Neural cell (in vitro differentiated cells): ENCODE measurements at regions not wholly inside any gene's neighbourhood (a gene's known extent, or its start where the extent isn't known, plus 50 kb on each side); places are given as distances from the start of the nearest gene placed in this dataset.

ENCODE experiments used
- H2AFZ ChIP-seq: fragments of 200-600, 300-800 bp; sonication (generic), shearing (Covaris generic); 2 replicates; pipeline ENCODE4 v1.6.0; 2014; ENCODE audit warnings: low read depth, mild to moderate bottlenecking, antibody characterized with exemption, low read length, moderate library complexity
- H3F3A ChIP-seq: fragments of 200-600 bp; shearing (Covaris generic); 2 replicates; pipeline ENCODE4 v1.6.1; 2016; ENCODE audit warnings: mild to moderate bottlenecking, moderate library complexity, mixed read lengths, antibody characterized with exemption, low read length; ENCODE audit not compliant: insufficient read depth, poor library complexity, severe bottlenecking
- H3K27ac ChIP-seq: fragments of 200-600, 300-800 bp; sonication (generic), shearing (Covaris generic); 2 replicates; pipeline ENCODE4 v1.5.1; 2014; ENCODE audit warnings: mild to moderate bottlenecking, low read length, moderate library complexity
- H3K27me3 ChIP-seq: fragments of 300-800, 200-600 bp; sonication (generic), shearing (Covaris generic); 2 replicates; pipeline ENCODE4 v1.6.0; 2014; ENCODE audit warnings: mild to moderate bottlenecking, low read depth, low read length, moderate library complexity; ENCODE audit not compliant: insufficient read depth
- H3K36me3 ChIP-seq: fragments of 300-800, 200-600 bp; sonication (generic), shearing (Covaris generic); 2 replicates; pipeline ENCODE4 v1.5.1; 2014; ENCODE audit warnings: mild to moderate bottlenecking, antibody characterized with exemption, low read length, moderate library complexity; ENCODE audit not compliant: insufficient read depth
- H3K4me2 ChIP-seq: fragments of 300-800, 200-600 bp; sonication (generic), shearing (Covaris generic); 2 replicates; pipeline ENCODE4 v1.6.0; 2014; ENCODE audit warnings: mild to moderate bottlenecking, low read length
- H3K4me3 ChIP-seq: fragments of 300-800, 200-600 bp; sonication (generic), shearing (Covaris generic); 2 replicates; pipeline ENCODE4 v1.5.1; 2014; ENCODE audit warnings: mild to moderate bottlenecking, low read length, moderate library complexity
- H3K79me2 ChIP-seq: fragments of 200-600 bp; shearing (Covaris generic); replicated peaks from 2 replicates; pipeline ENCODE4 v1.6.0; 2014; ENCODE audit warnings: mild to moderate bottlenecking, low read length, moderate library complexity; ENCODE audit not compliant: insufficient read depth
- H3K9ac ChIP-seq: fragments of 300-800, 200-600 bp; sonication (generic), shearing (Covaris generic); 2 replicates; pipeline ENCODE4 v1.6.1; 2016; ENCODE audit warnings: mild to moderate bottlenecking, low read length, mixed read lengths
- H3K9me2 ChIP-seq: fragments of 200-600 bp; shearing (Covaris generic); 2 replicates; pipeline ENCODE4 v1.6.1; 2016; ENCODE audit warnings: mild to moderate bottlenecking, low read length, mixed read lengths; ENCODE audit not compliant: insufficient read depth
- H3K9me3 ChIP-seq: fragments of 200-600, 300-800 bp; sonication (generic), shearing (Covaris generic); 2 replicates; pipeline ENCODE4 v1.6.1; 2016; ENCODE audit warnings: mild to moderate bottlenecking, mixed run types, low read length, moderate library complexity, mixed read lengths
- H4K20me1 ChIP-seq: fragments of 200-600 bp; shearing (Covaris generic); 2 replicates; pipeline ENCODE4 v1.6.1; 2016; ENCODE audit warnings: mild to moderate bottlenecking, mixed run types; ENCODE audit not compliant: insufficient read depth
- EP300 ChIP-seq: fragments of 450-650 bp; conservative IDR thresholded peaks from 2 replicates; pipeline ENCODE4 v1.6.1; 2014; ENCODE audit warnings: antibody characterized with exemption, mild to moderate bottlenecking, moderate library complexity; ENCODE audit not compliant: poor library complexity, severe bottlenecking
- EZH2 ChIP-seq: fragments of 200-600, 300-800 bp; shearing (Covaris generic), sonication (generic); IDR thresholded peaks from 2 replicates; pipeline ENCODE4 v1.6.1; 2014; ENCODE audit warnings: antibody characterized with exemption, low read length, borderline replicate concordance, mild to moderate bottlenecking; ENCODE audit not compliant: insufficient read depth, poor library complexity, severe bottlenecking
- MXI1 ChIP-seq: fragments of 450-650 bp; conservative IDR thresholded peaks from 2 replicates; pipeline ENCODE4 v1.6.1; 2014; ENCODE audit warnings: antibody characterized with exemption, mild to moderate bottlenecking; ENCODE audit not compliant: poor library complexity, severe bottlenecking
- POLR2AphosphoS5 ChIP-seq: IDR thresholded peaks from 2 replicates; pipeline ENCODE4 v1.6.1; 2012
- RAD21 ChIP-seq: fragments of 450-650 bp; conservative IDR thresholded peaks from 2 replicates; pipeline ENCODE4 v1.6.1; 2014; ENCODE audit warnings: antibody characterized with exemption, mild to moderate bottlenecking, moderate library complexity
- SMC3 ChIP-seq: fragments of 450-650 bp; conservative IDR thresholded peaks from 2 replicates; pipeline ENCODE4 v1.6.1; 2014; ENCODE audit warnings: antibody characterized with exemption, mild to moderate bottlenecking, moderate library complexity; ENCODE audit not compliant: poor library complexity
- TAF1 ChIP-seq: IDR thresholded peaks from 2 replicates; pipeline ENCODE4 v1.6.1; 2012; ENCODE audit warnings: low read depth
- TF ChIP-seq, protein P1 (sequence below): IDR thresholded peaks from 2 replicates; pipeline ENCODE4 v1.6.1; 2012; ENCODE audit warnings: borderline replicate concordance
- TF ChIP-seq, protein P2 (sequence below): fragments of 450-650 bp; IDR thresholded peaks from 2 replicates; pipeline ENCODE4 v1.5.1; 2014; ENCODE audit warnings: antibody characterized with exemption, mild to moderate bottlenecking, moderate library complexity; ENCODE audit not compliant: poor library complexity, severe bottlenecking

DNA sequence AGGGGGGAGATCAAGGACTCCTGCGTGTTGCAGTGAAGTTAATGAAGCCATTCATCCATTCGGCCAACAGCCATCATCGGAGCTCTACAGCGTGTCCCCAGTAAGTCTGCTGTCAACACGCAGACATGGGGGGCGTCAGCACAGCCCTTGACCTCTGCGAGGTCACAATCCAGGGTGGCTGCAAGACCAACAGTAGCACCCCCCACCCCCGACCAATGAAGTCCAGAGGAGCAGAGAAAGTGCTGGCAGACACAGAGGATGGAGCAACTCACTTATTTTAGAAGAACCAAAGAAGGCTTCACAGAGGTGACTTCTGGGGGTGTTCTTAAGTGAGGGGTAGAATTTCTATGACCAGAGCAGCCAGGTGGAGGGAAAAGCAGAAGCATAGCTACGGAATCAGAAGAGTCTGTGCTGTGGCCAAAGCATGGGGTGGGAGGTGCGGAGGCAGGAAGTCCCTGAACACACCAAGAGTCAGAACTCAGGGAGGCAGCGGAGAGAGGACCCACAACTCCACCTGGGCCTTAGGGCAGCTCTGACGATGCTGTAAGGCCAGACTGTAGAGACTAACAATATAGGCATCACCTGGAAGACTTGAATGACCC is 185.4 kb downstream of the FOXO1 start:
- H3K9ac ChIP-seq, result no peak overlapping the region
- H3K27ac ChIP-seq, result no peak overlapping the region

DNA sequence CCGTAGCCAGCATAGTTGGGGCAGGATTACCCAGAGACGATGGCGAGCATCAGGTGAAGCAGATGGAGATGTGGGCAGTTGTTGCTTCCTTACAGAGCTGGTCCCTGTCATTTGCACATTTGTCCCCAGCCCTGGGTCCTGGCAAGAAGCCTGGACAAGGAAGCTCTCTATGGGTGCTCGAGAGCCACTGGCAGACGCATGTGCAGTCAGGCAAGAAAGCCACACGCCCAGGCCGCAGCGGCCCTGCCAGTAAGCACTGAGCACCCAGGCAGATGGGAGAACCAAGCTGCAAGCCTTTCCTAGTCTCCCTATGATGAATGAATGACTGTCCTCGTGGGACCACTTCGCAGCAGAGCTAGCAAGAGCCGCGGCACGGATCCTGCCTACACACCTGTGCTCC is 182.8 kb downstream of the FOXO1 start:
- Histone ChIP-seq H3K36me3 (no peaks in the 10 kb centered on the region), H3K4me3 (no peak overlapping the region), H2AFZ (no peak overlapping the region), H3K9me3 (no peaks in the 10 kb centered on the region), H3F3A (no peaks in the 10 kb centered on the region), H3K27ac (no peak overlapping the region), H3K9me2 (no peaks in the 10 kb centered on the region), H3K4me2 (no peak overlapping the region), H3K27me3 (no peaks in the 10 kb centered on the region), H3K79me2 (no peaks in the 10 kb centered on the region), H3K9ac (no peak overlapping the region), H4K20me1 (no peaks in the 10 kb centered on the region)
- TF ChIP-seq, protein P1, sequence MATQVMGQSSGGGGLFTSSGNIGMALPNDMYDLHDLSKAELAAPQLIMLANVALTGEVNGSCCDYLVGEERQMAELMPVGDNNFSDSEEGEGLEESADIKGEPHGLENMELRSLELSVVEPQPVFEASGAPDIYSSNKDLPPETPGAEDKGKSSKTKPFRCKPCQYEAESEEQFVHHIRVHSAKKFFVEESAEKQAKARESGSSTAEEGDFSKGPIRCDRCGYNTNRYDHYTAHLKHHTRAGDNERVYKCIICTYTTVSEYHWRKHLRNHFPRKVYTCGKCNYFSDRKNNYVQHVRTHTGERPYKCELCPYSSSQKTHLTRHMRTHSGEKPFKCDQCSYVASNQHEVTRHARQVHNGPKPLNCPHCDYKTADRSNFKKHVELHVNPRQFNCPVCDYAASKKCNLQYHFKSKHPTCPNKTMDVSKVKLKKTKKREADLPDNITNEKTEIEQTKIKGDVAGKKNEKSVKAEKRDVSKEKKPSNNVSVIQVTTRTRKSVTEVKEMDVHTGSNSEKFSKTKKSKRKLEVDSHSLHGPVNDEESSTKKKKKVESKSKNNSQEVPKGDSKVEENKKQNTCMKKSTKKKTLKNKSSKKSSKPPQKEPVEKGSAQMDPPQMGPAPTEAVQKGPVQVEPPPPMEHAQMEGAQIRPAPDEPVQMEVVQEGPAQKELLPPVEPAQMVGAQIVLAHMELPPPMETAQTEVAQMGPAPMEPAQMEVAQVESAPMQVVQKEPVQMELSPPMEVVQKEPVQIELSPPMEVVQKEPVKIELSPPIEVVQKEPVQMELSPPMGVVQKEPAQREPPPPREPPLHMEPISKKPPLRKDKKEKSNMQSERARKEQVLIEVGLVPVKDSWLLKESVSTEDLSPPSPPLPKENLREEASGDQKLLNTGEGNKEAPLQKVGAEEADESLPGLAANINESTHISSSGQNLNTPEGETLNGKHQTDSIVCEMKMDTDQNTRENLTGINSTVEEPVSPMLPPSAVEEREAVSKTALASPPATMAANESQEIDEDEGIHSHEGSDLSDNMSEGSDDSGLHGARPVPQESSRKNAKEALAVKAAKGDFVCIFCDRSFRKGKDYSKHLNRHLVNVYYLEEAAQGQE, result no peak
- TF ChIP-seq POLR2AphosphoS5 (no peak), SMC3 (no peak), EZH2 (no peak)

More for the DNA sequence above, 185.4 kb downstream of the FOXO1 start:
- no peak overlapping the region for H3K4me3 ChIP-seq
- no peaks in the 10 kb centered on the region for H4K20me1 ChIP-seq
- TF ChIP-seq TAF1, result no peak
- no peak for TF ChIP-seq MXI1
- TF ChIP-seq, protein P2, sequence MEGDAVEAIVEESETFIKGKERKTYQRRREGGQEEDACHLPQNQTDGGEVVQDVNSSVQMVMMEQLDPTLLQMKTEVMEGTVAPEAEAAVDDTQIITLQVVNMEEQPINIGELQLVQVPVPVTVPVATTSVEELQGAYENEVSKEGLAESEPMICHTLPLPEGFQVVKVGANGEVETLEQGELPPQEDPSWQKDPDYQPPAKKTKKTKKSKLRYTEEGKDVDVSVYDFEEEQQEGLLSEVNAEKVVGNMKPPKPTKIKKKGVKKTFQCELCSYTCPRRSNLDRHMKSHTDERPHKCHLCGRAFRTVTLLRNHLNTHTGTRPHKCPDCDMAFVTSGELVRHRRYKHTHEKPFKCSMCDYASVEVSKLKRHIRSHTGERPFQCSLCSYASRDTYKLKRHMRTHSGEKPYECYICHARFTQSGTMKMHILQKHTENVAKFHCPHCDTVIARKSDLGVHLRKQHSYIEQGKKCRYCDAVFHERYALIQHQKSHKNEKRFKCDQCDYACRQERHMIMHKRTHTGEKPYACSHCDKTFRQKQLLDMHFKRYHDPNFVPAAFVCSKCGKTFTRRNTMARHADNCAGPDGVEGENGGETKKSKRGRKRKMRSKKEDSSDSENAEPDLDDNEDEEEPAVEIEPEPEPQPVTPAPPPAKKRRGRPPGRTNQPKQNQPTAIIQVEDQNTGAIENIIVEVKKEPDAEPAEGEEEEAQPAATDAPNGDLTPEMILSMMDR, result no peak
- no peak for TF ChIP-seq EP300
- no peak for TF ChIP-seq POLR2AphosphoS5
- TF ChIP-seq SMC3, result no peak
- TF ChIP-seq, protein P1, result no peak
- no peak for TF ChIP-seq EZH2
- TF ChIP-seq RAD21, result no peak
- no peak overlapping the region for H2AFZ ChIP-seq
- H3K27me3 ChIP-seq, result no peaks in the 10 kb centered on the region
- no peaks in the 10 kb centered on the region for H3K9me2 ChIP-seq
- no peaks in the 10 kb centered on the region for H3K79me2 ChIP-seq
- H3K4me2 ChIP-seq, result no peak overlapping the region
- H3K36me3 ChIP-seq, result no peaks in the 10 kb centered on the region
- H3F3A ChIP-seq, result no peaks in the 10 kb centered on the region
- H3K9me3 ChIP-seq, result no peaks in the 10 kb centered on the region
